ENCODE measurements at regions not wholly inside any gene's neighbourhood (a gene's known extent, or its start where the extent isn't known, plus 50 kb on each side); places are given as distances from the start of the nearest gene placed in this dataset.

GRCh38 chr4:3829956-3830773 is 64.0 kb downstream of the ADRA2C start (continued):
- TF ChIP-seq ZNF146 (CRISPR knock-in tag; IDR thresholded peaks at IDR 0.05; ENCODE audit: unreplicated experiment) = no peak
- TF ChIP-seq MCM2 (IDR thresholded peaks at IDR 0.05; ENCODE audit: low read depth) = no peak
- no peak for TF ChIP-seq GATA2 (CRISPR knock-in tag; IDR thresholded peaks at IDR 0.05)
- no peak for TF ChIP-seq BCL6 (CRISPR knock-in tag; IDR thresholded peaks at IDR 0.05)
- no peak for TF ChIP-seq MBD1 (CRISPR knock-in tag; IDR thresholded peaks at IDR 0.05)

GRCh38 chr4:3830774-3831528 is 64.8 kb downstream of the ADRA2C start:
- peaks cover 12 to 75% of the 10 kb centered on the region in 2 experiments; a peak in 4 of 5 replicates for H3K27me3 ChIP-seq (ENCODE audit: control insufficient read depth in 2 of 2, insufficient read depth in 2 of 2, low read length in 2 of 2)
- H3K36me3 ChIP-seq (ENCODE audit: control insufficient read depth, insufficient read depth, low read length) = no peaks in the 10 kb centered on the region
- no peak overlapping the region; a peak in 1 of 4 replicates for H3K9ac ChIP-seq (ENCODE audit: insufficient read depth in 1 of 2, low read depth in 2 of 2, low read length in 2 of 2)
- H3K9me1 ChIP-seq (ENCODE audit: control insufficient read depth, insufficient read depth, low read length) = no peaks in the 10 kb centered on the region
- in situ Hi-C loops (cut with MboI) (no loop called here), intact Hi-C loops (cut with micrococcal nuclease) (no loop called here)
- no peak overlapping the region for H3K4me3 ChIP-seq
- ATAC-seq (peak; percentile 65), FAIRE-seq (no peak), DNase-seq (ENCODE audit: extremely low read depth in 1 of 4, low spot score in 3 of 4) (peak; percentile 8 to 50 (median 40))
- ChIA-PET CTCF (ENCODE audit: low intra/inter-chr PET ratio) (no interaction called here), POLR2A (interaction anchor here (0.6 to 1.0 kb wide), 2 partner anchors 9 to 14 kb away, joined by 3 read pairs; no protein-coding TSS in a partner anchor)
- no TSS peak for BruUV-seq (replicated peaks)
- no peak overlapping the region for H3K4me2 ChIP-seq (ENCODE audit: insufficient read depth, low read length)
- no peak overlapping the region for H2AFZ ChIP-seq (ENCODE audit: low read depth, low read length)
- no peaks in the 10 kb centered on the region for H3K9me3 ChIP-seq (replicated peaks; ENCODE audit: control insufficient read depth, insufficient read depth, low read depth, low read length)
- H3K27ac ChIP-seq (ENCODE audit: extremely low read depth, low read depth, low read length) = no peak overlapping the region
- peaks cover 0 to 6% of the 10 kb centered on the region in 2 experiments; a peak in 2 of 5 replicates for H3K4me1 ChIP-seq (replicated peaks in 1 of 2; ENCODE audit: control insufficient read depth in 2 of 2, insufficient read depth in 2 of 2, low read length in 2 of 2)
- 1% methylated on average over 10 of the region's 13 CpGs for WGBS (ENCODE audit: insufficient coverage, low coverage, missing lambda C conversion rate)
- H4K20me1 ChIP-seq (replicated peaks; ENCODE audit: control insufficient read depth, insufficient read depth, low read length) = no peaks in the 10 kb centered on the region
- H3K79me2 ChIP-seq (ENCODE audit: control insufficient read depth, insufficient read depth, low read length) = no peaks in the 10 kb centered on the region
- TF ChIP-seq USF2 (CRISPR knock-in tag; IDR thresholded peaks at IDR 0.05) (0 out of 2 replicates have a peak, but pooled peaks have one; percentile 29), USF1 (CRISPR knock-in tag; IDR thresholded peaks at IDR 0.05) (peak; percentile 19; the same call in 1 of the 2 replicates), EGR1 (conservative IDR thresholded peaks at IDR 0.05) (peak; percentile 49), LARP7 (IDR thresholded peaks at IDR 0.05) (no peak), VEZF1 (CRISPR knock-in tag; IDR thresholded peaks at IDR 0.05) (peak; percentile 46; the same call in 1 of the 2 replicates), ZBTB7A (IDR thresholded peaks at IDR 0.05; ENCODE audit: borderline replicate concordance, control insufficient read depth, low read depth, low read length) (no peak)

All from K562 (cell line).